Tibial nerve (tissue), 4 donors: ENCODE measurements at regions not wholly inside any gene's neighbourhood (a gene's known extent, or its start where the extent isn't known, plus 50 kb on each side); places are given as distances from the start of the nearest gene placed in this dataset.

Experiments
- DNase-seq, 2 donors: peaks; one replicate each; pipeline ENCODE4 v3.0.0-alpha.2; 2019; ENCODE audit warnings: low spot score in 2 of 2
- H3K27ac ChIP-seq, 4 donors: fragments of 200-600 bp; sonication (generic) in 3 of 4; one replicate each; pipeline ENCODE4 v1.5.1; 2017 to 2019; ENCODE audit warnings: mild to moderate bottlenecking in 1 of 4
- H3K27me3 ChIP-seq, 2 donors: fragments of 200-600 bp; sonication (generic) in 1 of 2; one replicate each; pipeline versions ENCODE4 v1.5.1 to v1.6.0; 2017 to 2019
- H3K36me3 ChIP-seq, 3 donors: fragments of 200-600 bp; sonication (generic); one replicate each; pipeline ENCODE4 v1.5.1; 2018 to 2019
- H3K4me1 ChIP-seq, 4 donors: fragments of 200-600 bp; sonication (generic) in 3 of 4; one replicate each; pipeline ENCODE4 v1.5.1; 2017 to 2019
- H3K4me3 ChIP-seq, 4 donors: fragments of 200-600 bp; sonication (generic) in 3 of 4; one replicate each; pipeline ENCODE4 v1.5.1; 2017 to 2019; ENCODE audit warnings: mild to moderate bottlenecking in 1 of 4, moderate library complexity in 1 of 4
- H3K9me3 ChIP-seq, 4 donors: fragments of 200-600 bp; sonication (generic) in 3 of 4; one replicate each; pipeline ENCODE4 v1.5.1; 2017 to 2019
- CTCF ChIP-seq, 5 experiments: fragments of 200-600 bp in 3 of 5; fragments of 450-650 bp in 2 of 5; sonication (generic) in 3 of 5; IDR thresholded peaks; one replicate each; pipeline ENCODE4 v1.5.1; 2016 to 2019; ENCODE audit warnings: antibody characterized with exemption in 5 of 5, mild to moderate bottlenecking in 3 of 5, moderate library complexity in 2 of 5
- EP300 ChIP-seq, 2 donors: sonication (generic); formaldehyde crosslinking; IDR thresholded peaks; one replicate each; pipeline ENCODE4 v1.6.1; 2017; ENCODE audit warnings: antibody characterized with exemption in 2 of 2, mild to moderate bottlenecking in 1 of 2
- POLR2A ChIP-seq, 2 donors: fragments of 450-650 bp; IDR thresholded peaks; one replicate each; pipeline ENCODE4 v1.6.1; 2017; ENCODE audit warnings: antibody characterized with exemption in 2 of 2, mild to moderate bottlenecking in 2 of 2, moderate library complexity in 2 of 2
- WGBS, 2 donors: methylation state at CpG; one replicate each; pipeline ENCODE4 v1.1.5; 2018; 5-methylcytosine and 5-hydroxymethylcytosine counted together

DNA sequence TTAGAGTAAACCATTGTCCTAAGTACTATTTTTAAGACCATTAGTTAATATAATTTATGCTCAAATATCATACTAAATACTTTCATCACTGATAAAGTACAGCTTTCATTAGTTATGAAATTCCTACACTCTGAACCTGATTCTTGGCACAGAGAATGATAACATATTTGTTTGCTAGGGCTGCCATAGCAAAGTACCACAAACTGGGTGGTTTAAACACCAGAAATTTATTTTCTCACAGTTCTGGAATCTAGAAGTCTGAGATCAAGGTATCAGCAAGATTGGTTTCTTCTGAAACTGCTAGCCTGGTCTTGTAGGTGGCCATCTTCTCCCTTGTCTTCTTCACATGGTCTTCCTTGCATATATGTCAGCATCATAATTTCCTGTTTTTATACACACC lies 608.4 kb downstream of the TLE1 start:
- H3K27me3 ChIP-seq, result no peaks in the 10 kb centered on the region
- TF ChIP-seq POLR2A (IDR thresholded peaks at IDR 0.05), result no peak
- no peak for TF ChIP-seq CTCF (IDR thresholded peaks at IDR 0.05)
- no peak for TF ChIP-seq EP300 (IDR thresholded peaks at IDR 0.05)
- H3K36me3 ChIP-seq, result no peaks in the 10 kb centered on the region
- peaks cover 0 to 18% (median 5%) of the 10 kb centered on the region in 4 donors for H3K4me1 ChIP-seq
- H3K27ac ChIP-seq, result no peak overlapping the region
- no peaks in the 10 kb centered on the region for H3K9me3 ChIP-seq
- no peak overlapping the region for H3K4me3 ChIP-seq
- no peak for DNase-seq

DNA sequence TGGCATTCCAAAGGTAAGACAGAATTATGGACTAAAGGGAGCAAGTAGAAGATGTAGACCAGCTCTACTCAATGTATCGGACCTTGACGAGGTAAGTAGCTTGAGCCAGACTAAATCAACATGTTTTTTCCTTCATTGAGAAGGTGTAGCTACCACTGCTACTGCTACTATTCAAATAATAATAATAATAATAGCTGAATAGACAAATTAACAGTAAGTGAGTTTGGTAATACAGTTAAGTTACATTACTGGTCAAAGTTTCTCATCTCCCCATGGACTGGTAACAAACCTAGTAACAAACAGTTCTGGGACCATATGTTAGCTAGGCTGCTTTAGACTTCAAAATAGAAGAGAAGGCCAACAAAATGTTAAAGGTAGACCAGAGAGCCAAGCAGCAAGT lies 609.2 kb downstream of the TLE1 start:
- no peaks in the 10 kb centered on the region for H3K36me3 ChIP-seq

DNA sequence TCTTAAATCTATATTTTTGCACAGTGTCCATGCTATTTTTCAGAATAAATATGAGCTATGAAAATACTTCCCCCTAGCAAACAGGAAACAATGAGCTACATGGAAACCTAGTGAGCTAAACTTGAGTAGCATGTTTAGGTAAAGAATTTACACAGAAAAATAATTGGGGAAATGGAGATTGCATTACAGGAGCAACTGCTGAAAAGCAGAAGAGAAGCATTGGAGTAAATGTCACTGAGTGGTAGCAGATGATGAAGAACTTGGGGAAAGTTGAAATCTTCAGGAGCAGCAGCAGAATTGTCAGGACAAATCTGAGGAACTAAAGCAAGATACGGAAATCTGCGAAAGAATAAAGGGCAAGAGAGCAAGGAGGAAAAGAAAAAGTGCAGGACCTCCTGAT lies 610.3 kb downstream of the TLE1 start:
- WGBS, 2 donors, result 94 to 100% methylated on average over 2 of the region's 2 CpGs
- no peak for DNase-seq

More for the DNA sequence above, 609.2 kb downstream of the TLE1 start:
- WGBS, 2 donors, result 92 to 98% methylated on average over 2 of the region's 2 CpGs
- DNase-seq, result no peak
- Histone ChIP-seq H3K9me3 (no peaks in the 10 kb centered on the region), H3K27me3 (no peaks in the 10 kb centered on the region), H3K4me1 (peaks cover 0 to 18% (median 5%) of the 10 kb centered on the region in 4 donors), H3K27ac (no peak overlapping the region), H3K4me3 (no peak overlapping the region)
- TF ChIP-seq CTCF (IDR thresholded peaks at IDR 0.05) (no peak), POLR2A (IDR thresholded peaks at IDR 0.05) (no peak), EP300 (IDR thresholded peaks at IDR 0.05) (no peak)

DNA sequence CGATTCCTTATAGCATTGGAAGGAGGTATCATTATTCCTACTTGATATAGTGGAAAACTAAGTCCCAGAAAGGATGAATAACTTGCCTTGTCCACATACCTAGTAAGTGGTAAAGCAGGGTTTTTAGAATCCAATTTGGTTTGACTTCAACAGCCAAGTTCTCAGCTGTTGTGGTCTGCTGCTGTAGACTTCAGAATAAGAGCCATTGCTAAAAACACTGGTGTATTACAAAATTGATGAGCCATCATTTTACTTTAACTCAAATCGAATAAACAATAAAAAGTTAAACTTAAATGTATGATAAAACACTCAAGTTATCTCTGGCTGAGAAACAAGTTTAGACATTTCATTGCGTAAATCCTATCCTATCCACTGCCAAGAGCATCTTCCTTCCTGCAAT lies 610.8 kb downstream of the TLE1 start:
- Histone ChIP-seq H3K27ac (no peak overlapping the region), H3K27me3 (no peaks in the 10 kb centered on the region), H3K4me3 (no peak overlapping the region), H3K36me3 (no peaks in the 10 kb centered on the region), H3K4me1 (peaks cover 0 to 8% (median 1%) of the 10 kb centered on the region in 4 donors), H3K9me3 (no peaks in the 10 kb centered on the region)
- WGBS, 2 donors, result 90 to 94% methylated on average over 3 of the region's 3 CpGs
- no peak for DNase-seq
- TF ChIP-seq POLR2A (IDR thresholded peaks at IDR 0.05) (no peak), EP300 (IDR thresholded peaks at IDR 0.05) (no peak), CTCF (IDR thresholded peaks at IDR 0.05) (no peak)

More for the DNA sequence above, 610.3 kb downstream of the TLE1 start:
- Histone ChIP-seq H3K4me1 (peaks cover 0 to 11% (median 2%) of the 10 kb centered on the region in 4 donors), H3K4me3 (no peak overlapping the region), H3K9me3 (no peaks in the 10 kb centered on the region), H3K27me3 (no peaks in the 10 kb centered on the region), H3K36me3 (no peaks in the 10 kb centered on the region), H3K27ac (no peak overlapping the region)
- TF ChIP-seq EP300 (IDR thresholded peaks at IDR 0.05), result no peak
- no peak for TF ChIP-seq CTCF (IDR thresholded peaks at IDR 0.05)

GRCh38 chr9:81077572-81077971 lies 611.8 kb downstream of the TLE1 start:
- Histone ChIP-seq H3K27me3 (no peaks in the 10 kb centered on the region), H3K4me1 (peaks cover 0 to 3% (median 0%) of the 10 kb centered on the region in 4 donors), H3K9me3 (no peaks in the 10 kb centered on the region), H3K4me3 (no peak overlapping the region), H3K27ac (no peak overlapping the region), H3K36me3 (no peaks in the 10 kb centered on the region)
- TF ChIP-seq EP300 (IDR thresholded peaks at IDR 0.05) (no peak), CTCF (IDR thresholded peaks at IDR 0.05) (no peak), POLR2A (IDR thresholded peaks at IDR 0.05) (no peak)
- no peak for DNase-seq
